ENCODE measurements at regions not wholly inside any gene's neighbourhood (a gene's known extent, or its start where the extent isn't known, plus 50 kb on each side); places are given as distances from the start of the nearest gene placed in this dataset.

GRCh38 chrX:480861-481417 lies 94.2 kb upstream of the PPP2R3B start:
- intact Hi-C loops (cut with micrococcal nuclease), result no loop called here

GRCh38 chrX:482192-482701 lies 95.5 kb upstream of the PPP2R3B start:
- WGBS (ENCODE audit: insufficient coverage), result 88% methylated on average over 6 of the region's 13 CpGs
- Histone ChIP-seq H3K9me3 (replicated peaks in 1 of 2; ENCODE audit: control insufficient read depth in 1 of 2, insufficient read depth in 1 of 2, low read length in 2 of 2) (peaks cover 6 to 52% of the 10 kb centered on the region in 2 donors), H3K36me3 (replicated peaks in 1 of 2; ENCODE audit: control insufficient read depth in 1 of 2, insufficient read depth in 2 of 2, low read length in 2 of 2) (no peaks in the 10 kb centered on the region), H3K79me2 (ENCODE audit: insufficient read depth, low read length) (no peaks in the 10 kb centered on the region), H3K4me3 (replicated peaks in 1 of 3; ENCODE audit: low read depth in 2 of 3, low read length in 3 of 3) (no peak overlapping the region), H4K20me1 (ENCODE audit: insufficient read depth, low read length) (no peaks in the 10 kb centered on the region), H3K4me2 (replicated peaks; ENCODE audit: extremely low read depth, low read length, poor library complexity, severe bottlenecking) (no peak overlapping the region), H3K4me1 (ENCODE audit: control insufficient read depth in 1 of 2, insufficient read depth in 2 of 2, low read length in 2 of 2) (no peaks in the 10 kb centered on the region), H3K27ac (ENCODE audit: low read depth in 1 of 2, low read length in 2 of 2) (no peak overlapping the region), H2AFZ (ENCODE audit: insufficient read depth, low read depth, low read length, poor library complexity, severe bottlenecking) (no peak overlapping the region), H3K9ac (ENCODE audit: insufficient read depth, low read length, poor library complexity, severe bottlenecking) (no peak overlapping the region), H3K27me3 (ENCODE audit: control insufficient read depth in 2 of 2, insufficient read depth in 2 of 2, low read length in 2 of 2) (no peaks in the 10 kb centered on the region)
- intact Hi-C loops (cut with micrococcal nuclease), result no loop called here
- Mint-ChIP-seq H3K27ac (no peak overlapping the region), H3K27me3 (ENCODE audit: low read depth in 3 of 3) (peaks cover 0 to 3% (median 0%) of the 10 kb centered on the region in 3 donors), H3K4me1 (no peaks in the 10 kb centered on the region), H3K9me3 (peaks cover 12 to 55% (median 27%) of the 10 kb centered on the region in 7 donors), H3K4me3 (no peak overlapping the region), H3K36me3 (no peaks in the 10 kb centered on the region)
- no peak for TF ChIP-seq CTCF (IDR thresholded peaks at IDR 0.05)
- no peak for DNase-seq

More at GRCh38 chrX:480861-481417, 94.2 kb upstream of the PPP2R3B start:
- Histone ChIP-seq H3K4me1 (ENCODE audit: control insufficient read depth in 1 of 2, insufficient read depth in 2 of 2, low read length in 2 of 2) (no peaks in the 10 kb centered on the region), H4K20me1 (ENCODE audit: insufficient read depth, low read length) (no peaks in the 10 kb centered on the region), H3K9me3 (replicated peaks in 1 of 2; ENCODE audit: control insufficient read depth in 1 of 2, insufficient read depth in 1 of 2, low read length in 2 of 2) (peaks cover 6 to 57% of the 10 kb centered on the region in 2 donors), H2AFZ (ENCODE audit: insufficient read depth, low read depth, low read length, poor library complexity, severe bottlenecking) (no peak overlapping the region), H3K36me3 (replicated peaks in 1 of 2; ENCODE audit: control insufficient read depth in 1 of 2, insufficient read depth in 2 of 2, low read length in 2 of 2) (no peaks in the 10 kb centered on the region), H3K9ac (ENCODE audit: insufficient read depth, low read length, poor library complexity, severe bottlenecking) (no peak overlapping the region), H3K4me3 (replicated peaks in 1 of 3; ENCODE audit: low read depth in 2 of 3, low read length in 3 of 3) (no peak overlapping the region), H3K27me3 (ENCODE audit: control insufficient read depth in 2 of 2, insufficient read depth in 2 of 2, low read length in 2 of 2) (no peaks in the 10 kb centered on the region), H3K27ac (ENCODE audit: low read depth in 1 of 2, low read length in 2 of 2) (no peak overlapping the region), H3K79me2 (ENCODE audit: insufficient read depth, low read length) (no peaks in the 10 kb centered on the region), H3K4me2 (replicated peaks; ENCODE audit: extremely low read depth, low read length, poor library complexity, severe bottlenecking) (no peak overlapping the region)
- 83% methylated on average over 1 of the region's 7 CpGs for WGBS (ENCODE audit: insufficient coverage)
- TF ChIP-seq CTCF (IDR thresholded peaks at IDR 0.05), result no peak
- H3K36me3 Mint-ChIP-seq, result no peaks in the 10 kb centered on the region
- no peaks in the 10 kb centered on the region for H3K4me1 Mint-ChIP-seq
- DNase-seq, result no peak
- H3K27me3 Mint-ChIP-seq (ENCODE audit: low read depth in 3 of 3), result peaks cover 0 to 2% (median 0%) of the 10 kb centered on the region in 3 donors
- H3K27ac Mint-ChIP-seq, result peak overlapping the region in 1 of 7 donors; percentile 66
- H3K4me3 Mint-ChIP-seq, result no peak overlapping the region
- peaks cover 15 to 55% (median 25%) of the 10 kb centered on the region in 7 donors for H3K9me3 Mint-ChIP-seq

Data from CD14-positive monocyte (primary cell).